ENCODE measurements at regions not wholly inside any gene's neighbourhood (a gene's known extent, or its start where the extent isn't known, plus 50 kb on each side); places are given as distances from the start of the nearest gene placed in this dataset.
"Not testable (repeated sequence)": the region's sequence is repeated elsewhere in the genome, so short reads cannot be mapped to it uniquely, and the experiment has no call there.

DNA sequence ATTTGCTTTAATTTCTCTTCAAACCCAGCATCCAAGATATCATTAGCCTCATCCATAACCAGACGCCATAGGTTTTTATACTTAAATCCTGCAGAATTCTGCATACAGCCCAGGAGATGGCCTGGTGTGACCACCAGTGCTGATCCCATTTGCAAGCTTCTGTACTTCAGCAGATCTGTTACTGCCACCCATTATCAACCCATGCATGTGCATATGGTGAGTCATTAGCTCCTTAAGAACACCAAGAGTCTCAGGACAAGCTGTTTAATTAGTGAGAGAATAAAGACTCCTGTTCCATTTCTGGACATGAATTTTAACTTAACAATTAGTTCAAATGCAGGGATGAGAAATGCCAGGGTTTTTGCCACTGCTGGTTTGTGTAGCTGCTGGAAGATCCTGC is 110.7 kb upstream of the TANK start:
- DNase-seq: no peak

DNA sequence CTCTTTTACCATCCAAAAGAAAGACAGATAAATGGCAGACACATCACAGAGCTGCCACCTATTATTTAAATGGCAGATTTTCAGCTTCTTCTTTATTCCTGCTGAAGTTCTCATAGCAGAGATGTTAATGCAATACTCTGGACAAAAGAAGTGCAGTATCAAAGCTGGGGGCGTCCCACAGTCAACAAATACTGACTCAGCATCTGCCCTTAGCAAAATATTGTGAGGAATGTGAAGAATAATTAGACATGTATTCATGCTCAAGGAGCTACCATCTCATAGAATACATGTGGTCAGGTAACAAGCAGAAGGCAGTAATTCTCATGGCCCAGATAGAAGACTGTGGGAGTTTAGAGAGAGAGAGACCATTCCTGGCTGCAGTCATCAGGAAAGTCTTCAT is 108.0 kb upstream of the TANK start:
- DNase-seq: no peak

DNA sequence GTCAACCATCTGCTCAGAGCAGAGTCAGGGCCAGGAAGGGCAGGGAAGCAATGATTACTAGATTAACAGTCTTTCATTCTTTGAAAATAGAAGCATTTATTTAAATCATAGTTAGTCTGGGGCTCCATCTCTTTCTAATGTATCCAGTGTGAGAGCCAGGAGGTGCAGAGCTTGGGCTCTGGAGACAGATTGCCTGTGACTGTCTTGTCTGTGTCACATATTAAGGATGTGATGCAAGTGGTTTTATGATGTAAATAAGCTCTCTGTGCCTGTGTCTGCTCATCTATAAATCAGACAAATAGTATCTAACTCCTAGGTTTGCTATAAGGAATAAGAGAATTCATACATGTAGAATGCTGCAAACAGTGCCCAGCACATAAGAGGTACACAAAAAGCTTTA is 104.9 kb upstream of the TANK start:
- DNase-seq: no peak

DNA sequence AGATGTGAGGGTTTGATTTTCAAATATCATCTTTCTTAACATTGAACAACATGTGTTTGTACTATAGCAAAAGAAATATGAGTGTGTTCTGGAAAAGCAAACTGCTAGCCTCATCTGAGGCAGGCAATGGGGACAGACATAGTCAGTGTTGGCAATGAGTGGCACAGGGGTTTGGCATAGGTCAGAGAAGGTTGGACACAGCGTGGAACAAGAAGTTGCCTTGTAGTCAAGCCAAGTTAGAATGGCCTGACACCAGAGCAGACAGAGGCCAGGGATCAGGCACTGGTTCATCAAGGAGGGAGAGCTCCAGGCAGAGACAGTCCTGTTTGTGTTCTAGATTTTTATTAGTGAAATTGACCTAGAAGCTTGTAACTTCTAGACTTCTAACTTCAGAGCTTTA is 100.8 kb upstream of the TANK start:
- DNase-seq: no peak

DNA sequence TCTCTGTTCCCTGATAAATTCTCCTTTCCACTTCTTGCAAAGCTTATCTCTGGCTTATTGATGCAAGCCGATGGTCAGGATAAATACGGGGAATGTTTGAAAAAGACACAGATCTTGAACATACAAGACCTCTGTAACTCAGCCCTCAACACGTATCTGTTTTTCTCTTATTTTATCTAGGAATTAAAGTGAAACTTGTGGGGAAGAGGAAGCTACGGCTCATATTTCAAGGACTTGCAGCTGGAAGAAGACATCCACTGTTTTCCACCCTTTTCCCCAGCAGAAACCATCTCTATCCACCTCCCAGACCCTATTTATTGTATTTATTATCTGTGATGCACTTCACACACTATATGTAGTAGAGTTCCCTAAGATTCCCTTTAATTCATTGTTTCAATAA is 98.4 kb upstream of the TANK start:
- no peak for DNase-seq

DNA sequence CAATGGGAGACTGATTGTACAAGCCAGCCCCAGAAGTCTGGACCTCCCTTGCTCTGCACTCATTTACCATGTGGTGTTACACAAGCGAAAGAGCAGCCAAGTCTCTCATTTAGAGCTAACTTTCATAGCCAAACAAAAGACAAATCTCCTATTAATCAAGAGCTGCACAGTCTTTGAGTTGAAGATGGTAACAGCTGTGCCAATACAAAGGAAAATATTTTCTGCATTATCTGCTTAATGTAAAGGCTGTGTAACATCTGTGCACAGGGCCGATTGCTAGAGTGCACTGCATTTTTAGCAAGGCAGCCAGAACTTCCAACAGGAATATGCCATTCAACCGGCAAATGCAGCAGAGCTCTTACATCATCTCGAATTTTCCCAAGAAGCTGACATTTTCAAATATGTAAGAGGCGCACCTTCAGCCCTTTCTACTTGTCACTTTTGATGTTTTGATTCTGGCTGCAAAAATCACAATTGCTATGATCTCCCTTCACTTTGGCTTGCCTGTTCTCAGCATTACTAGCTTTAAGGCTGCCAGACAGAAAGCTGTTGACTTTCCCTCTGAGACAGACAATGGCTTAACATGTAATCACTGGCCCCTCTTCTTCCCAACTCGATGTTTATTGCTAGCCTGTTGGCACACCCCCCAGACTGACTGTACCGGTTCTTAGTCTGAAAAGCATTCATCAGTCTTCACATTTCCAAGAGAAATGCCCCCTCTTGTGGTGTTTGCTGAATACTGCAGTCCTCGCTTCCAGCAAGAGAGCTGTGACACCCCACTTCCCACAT is 96.9 kb upstream of the TANK start:
- DNase-seq: peak in 55 of 56 donors; percentile 2 to 88 (median 63)

DNA sequence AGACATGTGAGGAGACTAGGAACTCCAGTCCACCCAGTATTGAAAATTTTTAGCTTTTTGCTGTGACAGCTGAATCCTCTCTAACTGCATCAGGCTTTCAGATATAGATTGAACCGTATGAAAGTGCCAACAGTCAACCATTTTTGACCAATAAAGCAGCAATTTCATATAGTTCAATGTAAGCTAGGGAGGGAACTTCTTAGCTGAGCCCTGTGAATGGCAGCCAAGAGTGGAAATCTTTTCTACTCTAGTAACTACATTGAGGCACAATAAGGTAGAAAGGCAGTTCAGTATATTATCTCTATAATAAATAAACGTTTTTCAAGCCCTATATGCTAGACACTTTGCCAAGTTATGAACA is 96.3 kb upstream of the TANK start:
- DNase-seq: no peak

DNA sequence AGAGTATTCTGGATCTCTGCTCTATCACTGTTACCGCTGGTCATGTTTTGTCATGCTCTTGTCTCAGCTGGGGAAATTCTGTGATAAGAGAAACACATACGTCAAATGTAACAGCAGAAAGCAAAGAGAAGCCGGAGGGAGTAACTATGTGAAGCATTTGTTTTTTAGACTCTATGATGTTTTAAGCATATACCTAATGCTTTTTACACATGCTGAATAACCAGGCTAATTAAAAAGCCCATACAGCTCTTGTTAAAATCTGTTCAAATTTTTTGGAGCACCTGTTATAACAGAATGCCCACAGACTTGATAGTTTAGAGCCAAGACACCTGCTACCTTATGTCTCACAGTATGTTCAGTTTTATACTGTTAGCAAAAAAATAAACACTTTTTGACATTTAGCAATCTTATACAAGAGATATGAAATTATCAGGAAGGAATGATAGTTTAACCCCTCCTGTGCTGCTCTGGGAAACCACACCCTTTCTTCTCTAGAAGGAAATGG is 92.3 kb upstream of the TANK start:
- DNase-seq: no peak

DNA sequence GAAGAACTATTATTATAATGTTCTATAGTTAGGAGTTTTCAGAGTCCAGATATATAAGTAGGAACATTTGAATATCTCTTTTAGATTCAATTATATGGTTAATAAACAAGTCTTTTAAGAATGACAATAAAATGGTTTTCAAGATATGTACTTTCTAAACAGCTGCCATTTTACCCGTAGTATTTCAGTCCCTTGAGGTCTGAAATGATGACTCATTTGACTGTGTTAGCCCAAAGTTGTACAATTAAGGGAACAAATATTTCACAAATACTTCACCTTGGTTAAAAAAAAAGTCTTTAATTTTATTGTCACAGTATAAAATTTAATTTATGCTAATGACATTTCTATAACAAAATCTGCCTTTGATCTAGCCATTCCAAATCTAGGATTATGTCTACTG is 91.6 kb upstream of the TANK start:
- DNase-seq: no peak

DNA sequence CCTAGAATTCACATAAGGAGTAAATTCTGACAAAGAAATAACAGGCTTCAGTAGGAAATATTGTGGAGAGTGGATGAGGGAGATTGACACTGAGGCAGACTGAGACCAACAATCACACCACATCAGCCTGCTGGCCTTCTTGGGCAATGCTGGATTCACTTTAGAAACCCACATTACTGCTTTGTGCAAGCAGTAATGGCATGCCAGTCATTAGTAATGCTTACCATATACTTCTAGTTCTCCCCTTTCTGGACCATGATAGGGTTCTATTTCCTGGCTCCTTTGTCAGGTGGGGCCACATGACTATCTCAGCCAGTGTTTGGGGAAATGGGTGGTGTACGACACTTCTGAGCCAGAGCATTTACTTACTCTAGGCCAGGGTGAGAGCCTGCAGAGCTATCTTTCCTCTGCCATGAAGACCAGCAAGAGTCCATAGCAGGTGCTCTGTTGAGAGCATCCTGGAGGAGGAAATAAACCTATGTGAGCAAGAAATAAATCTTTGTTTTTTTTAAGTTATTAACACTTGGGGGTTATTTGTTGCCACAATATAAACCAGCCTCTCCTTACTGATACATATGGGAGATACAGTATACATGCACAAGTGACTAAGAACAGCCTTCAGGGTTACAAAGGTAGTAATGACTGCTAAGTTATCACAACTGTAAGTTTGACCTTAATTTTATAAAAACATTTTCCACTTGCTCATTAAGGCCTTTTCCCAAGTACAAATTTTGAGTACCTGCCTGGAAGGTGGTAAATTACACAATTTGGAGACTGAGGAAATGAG is 89.3 kb upstream of the TANK start:
- DNase-seq: no peak

DNA sequence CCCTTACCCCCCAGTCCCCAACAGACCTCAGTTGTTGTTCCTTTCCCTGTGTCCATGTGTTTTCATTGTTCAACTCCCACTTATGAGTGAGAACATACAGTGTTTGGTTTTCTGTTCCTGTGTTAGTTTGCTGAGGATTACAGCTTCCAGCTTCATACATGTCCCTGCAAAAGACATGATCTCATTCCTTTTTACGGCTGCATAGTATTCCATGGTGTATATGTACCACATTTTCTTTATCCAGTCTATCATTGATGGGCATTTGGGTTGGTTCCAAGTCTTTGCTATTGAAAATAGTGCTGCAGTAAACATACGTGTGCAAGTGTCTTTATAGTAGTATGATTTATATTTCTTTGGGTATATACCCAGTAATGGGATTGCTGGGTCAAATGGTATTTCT is 87.8 kb upstream of the TANK start:
- DNase-seq: not testable (repeated sequence)

DNA sequence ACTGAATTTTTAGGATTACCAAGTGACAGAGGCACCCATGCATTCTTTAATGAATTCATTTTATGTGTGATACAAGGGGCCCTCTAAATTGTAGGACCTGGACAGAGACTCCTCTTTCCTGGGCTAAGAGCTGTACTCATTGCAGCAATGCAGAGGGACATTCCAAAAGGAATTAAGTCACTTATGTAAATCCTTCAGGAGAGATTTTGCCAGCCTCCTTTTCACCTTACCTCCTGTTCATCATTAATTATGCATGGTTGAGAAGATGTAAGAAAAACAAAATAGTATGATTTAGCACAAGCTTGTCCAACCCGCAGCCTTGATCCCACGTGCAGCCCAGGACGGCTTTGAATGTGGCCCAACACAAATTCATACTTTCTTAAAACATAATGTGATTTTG is 84.5 kb upstream of the TANK start:
- DNase-seq: no peak

DNA sequence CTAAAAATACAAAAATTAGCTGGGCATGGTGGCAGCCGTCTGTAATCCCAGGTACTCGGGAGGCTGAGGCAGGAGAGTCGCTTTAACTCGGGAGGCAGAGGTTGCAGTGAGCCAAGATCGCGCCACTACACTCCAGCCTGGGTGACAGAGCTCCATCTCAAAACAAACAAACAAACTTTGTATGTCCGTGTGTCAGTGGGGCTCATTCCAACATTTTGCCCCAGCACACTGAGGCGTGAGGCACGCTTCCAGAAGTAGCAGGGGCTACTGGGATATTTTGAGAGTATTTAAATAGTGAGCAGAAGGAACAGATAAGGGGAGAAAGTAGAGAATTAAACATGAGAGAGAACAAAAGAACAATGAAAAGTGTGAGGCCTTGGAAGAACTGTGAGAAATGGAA is 83.3 kb upstream of the TANK start:
- no peak for DNase-seq

DNA sequence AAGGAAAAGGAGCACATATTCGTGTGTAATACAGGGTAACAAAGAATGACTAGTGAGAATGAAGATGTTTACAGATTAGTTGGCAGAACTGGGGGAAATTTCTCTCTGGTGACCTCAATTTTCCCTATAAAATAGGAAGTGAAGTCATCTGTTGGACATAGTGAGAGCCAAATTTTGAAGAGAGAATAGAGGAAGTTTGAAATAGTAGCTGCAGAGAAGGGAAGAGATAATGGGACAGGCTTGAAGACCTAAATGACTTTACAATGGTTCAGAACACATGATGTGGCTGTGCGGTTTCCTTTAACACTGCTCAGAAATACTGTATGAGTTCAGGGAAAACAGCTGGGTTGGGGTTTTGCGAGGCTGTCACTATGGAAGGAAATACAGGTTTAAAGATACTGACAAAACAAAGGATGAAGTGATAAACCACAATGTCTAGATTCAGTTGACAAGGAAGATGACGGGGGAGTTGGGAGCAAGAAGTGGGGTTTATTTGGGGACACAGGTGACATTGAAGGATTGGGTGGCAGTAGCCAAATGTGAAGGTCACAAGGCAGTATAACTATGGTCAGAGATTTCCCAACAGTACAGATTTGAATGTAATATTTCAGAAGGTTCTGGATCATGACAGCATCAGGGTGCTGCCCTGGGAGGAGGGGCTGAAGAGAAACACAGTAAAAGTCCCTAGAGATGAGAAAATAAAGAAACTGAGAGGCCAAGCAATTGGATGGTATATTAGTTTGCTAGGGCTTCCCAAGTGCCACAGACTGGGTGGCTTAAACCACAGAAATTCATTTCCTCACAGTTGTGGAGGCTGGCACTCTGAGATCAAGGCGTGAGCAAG is 82.6 kb upstream of the TANK start:
- DNase-seq: no peak

DNA sequence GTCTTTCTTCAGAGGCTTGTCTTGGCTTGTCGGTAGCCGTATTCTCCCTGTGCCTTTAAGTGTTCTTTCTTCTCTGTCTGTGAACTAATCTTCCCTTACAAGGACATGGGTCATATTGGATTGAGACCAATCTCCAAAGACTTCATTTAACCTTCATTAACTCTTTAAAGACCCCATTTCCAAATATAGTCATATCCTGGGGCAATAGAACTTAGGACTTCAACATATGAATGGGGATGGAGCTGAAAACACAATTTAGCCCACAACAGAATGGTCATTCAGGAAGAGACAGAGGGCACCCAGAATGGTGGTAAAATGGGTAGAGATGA is 82.1 kb upstream of the TANK start:
- no peak for DNase-seq

DNA sequence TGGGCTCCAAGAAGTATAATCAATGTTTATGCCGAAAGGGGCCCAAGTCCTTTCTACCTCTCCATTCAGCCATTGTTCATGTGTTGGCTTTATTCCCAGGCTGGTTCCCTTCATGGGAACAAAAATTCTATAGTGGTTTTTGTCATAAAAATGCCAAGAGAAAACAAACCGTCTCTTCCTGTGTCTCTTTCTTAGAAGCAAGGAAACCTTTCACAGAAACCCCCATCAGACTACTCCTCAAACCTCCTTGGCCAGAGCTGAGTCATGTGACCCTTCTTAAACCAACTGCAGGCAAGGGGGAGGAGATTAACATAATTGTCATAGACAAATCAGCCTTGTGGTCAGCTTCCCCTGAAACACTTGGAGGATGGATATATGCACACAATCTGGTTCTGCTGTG is 75.1 kb upstream of the TANK start:
- DNase-seq: no peak

DNA sequence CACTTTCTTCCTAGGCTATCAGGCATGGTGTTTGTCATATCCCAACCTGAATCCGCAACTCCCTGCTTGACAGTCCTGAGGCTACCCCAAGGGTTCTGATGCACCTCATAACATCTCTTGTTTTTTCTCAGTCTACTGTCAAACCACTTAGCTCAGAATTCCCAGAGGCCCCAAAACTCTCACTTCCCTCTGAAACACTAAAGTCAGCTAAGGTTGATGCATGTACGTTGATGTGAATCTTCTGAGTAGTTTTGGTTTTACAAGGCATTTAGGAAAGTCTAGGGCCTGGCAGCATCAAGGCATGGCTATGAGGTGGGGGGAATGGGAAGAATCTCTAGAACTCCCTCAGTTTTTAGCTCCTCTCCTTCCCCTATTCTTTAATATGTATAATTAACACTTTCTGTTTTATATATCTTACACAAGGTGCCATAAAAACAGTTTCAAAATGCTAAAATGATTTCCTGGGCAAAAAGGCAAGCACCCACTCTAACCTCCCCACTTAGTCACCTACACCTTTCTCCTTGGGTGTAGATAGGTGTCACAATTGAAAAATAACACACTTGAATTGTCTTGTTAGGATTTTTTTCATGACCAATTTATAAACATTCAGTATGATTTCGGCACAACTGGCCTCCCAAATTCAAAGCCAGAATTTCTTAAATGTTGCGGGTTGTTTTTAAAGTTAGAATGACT is 71.4 kb upstream of the TANK start:
- DNase-seq: no peak

DNA sequence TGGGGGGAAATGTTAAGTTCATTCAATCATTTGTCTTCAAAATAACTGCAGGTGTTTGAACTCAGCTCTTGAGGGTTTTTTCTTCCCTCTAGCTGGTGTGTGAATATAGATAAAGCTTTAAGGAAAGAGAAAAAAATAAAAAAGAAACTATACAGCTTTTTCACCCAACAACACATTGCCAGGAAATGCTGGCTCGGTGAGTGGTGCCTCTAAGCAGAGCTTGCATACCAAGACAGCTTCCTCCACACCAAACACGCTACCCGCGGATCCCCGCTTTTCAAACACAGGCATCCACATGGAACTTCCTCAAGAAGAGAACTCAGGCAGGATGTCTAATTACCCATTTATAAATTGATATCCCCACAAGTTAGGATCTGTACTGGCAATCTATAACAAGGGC is 69.8 kb upstream of the TANK start:
- DNase-seq: peak in 1 of 56 donors; percentile 1

DNA sequence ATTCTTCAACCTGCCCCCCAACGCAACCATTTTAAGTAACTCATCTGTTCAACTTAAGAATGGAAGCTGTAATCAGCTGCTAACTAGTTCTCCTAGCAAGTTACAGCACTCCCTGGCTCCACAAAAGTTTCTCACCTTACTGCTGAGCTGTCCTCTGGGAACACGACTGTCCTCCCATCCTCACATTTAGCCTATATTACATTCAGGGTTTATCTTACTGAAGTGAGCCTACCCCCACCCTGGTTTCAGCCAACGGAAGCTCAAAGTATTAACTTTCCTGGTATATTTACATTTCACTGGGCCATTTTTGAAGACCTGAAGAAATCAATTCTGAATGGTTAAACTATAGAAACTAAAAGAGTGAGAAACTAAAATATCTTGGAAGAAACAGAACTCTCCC is 64.9 kb upstream of the TANK start:
- DNase-seq: no peak

DNA sequence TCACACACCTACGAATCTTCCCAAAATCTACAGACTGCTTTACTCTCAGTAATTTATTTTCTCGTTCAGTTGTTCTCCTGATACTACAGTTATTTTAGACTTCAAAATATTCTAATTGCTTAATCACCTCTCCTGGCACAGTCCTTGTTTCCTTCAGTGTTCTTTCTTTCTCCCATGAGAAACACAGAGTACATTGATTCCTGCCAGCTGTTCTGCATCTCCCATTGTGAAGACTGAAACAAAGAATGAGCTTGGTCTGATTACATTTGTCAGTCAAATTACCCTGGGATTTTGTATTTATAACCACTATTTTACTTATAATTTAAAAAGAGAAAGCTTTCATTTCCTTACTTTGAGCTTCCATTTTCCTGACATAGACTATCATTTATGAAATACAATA is 63.9 kb upstream of the TANK start:
- no peak for DNase-seq

DNA sequence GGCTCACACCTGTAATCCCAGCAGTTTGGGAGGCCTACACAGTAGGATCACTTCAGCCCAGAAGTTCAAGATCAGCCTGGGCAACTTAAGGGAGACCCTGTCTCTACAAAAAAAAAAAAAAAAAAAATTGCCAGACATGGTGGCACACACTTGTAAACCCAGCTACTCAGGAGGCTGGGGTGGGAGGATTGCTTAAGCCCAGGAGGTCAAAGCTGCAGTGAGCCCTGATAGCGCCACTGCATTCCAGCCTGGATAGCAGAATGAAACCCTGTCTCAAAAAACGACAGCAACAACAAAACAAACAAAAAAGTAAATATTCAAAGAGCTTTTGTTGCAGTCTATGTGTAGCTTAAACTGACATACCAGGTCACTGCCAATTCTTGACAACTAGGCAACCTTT is 63.1 kb upstream of the TANK start:
- DNase-seq: no peak
